Loucy (cell line): ENCODE measurements at regions not wholly inside any gene's neighbourhood (a gene's known extent, or its start where the extent isn't known, plus 50 kb on each side); places are given as distances from the start of the nearest gene placed in this dataset.

Source experiments
- H2AFZ ChIP-seq: fragments of 200-600 bp; sonication (generic); 2 replicates; pipeline ENCODE4 v1.6.0; 2016; ENCODE audit warnings: antibody characterized with exemption, mild to moderate bottlenecking, low read length, moderate library complexity
- H3F3A ChIP-seq: fragments of 200-600 bp; 2 replicates; pipeline ENCODE4 v1.6.0; 2016; ENCODE audit warnings: antibody characterized with exemption, low read depth, mild to moderate bottlenecking
- H3K27me3 ChIP-seq: fragments of 200-600 bp; sonication (generic); 2 replicates; pipeline ENCODE4 v1.6.1; 2014; ENCODE audit warnings: low read length, mild to moderate bottlenecking; ENCODE audit not compliant: insufficient read depth, poor library complexity, severe bottlenecking
- H3K36me3 ChIP-seq: fragments of 200-600 bp; sonication (generic); 2 replicates; pipeline ENCODE4 v1.6.1; 2016; ENCODE audit warnings: low read length; ENCODE audit not compliant: insufficient read depth
- H3K4me1 ChIP-seq: fragments of 200-600 bp; sonication (generic); 2 replicates; pipeline ENCODE4 v1.5.1; 2014; ENCODE audit warnings: low read length, mild to moderate bottlenecking; ENCODE audit not compliant: insufficient read depth, poor library complexity, severe bottlenecking
- H3K4me2 ChIP-seq: fragments of 200-600 bp; sonication (generic); 2 replicates; pipeline ENCODE4 v1.6.0; 2014; ENCODE audit warnings: antibody characterized with exemption, low read length, low read depth, mild to moderate bottlenecking; ENCODE audit not compliant: poor library complexity, severe bottlenecking
- H3K4me3 ChIP-seq: fragments of 200-600 bp; sonication (generic); 2 replicates; pipeline ENCODE4 v1.5.1; 2014; ENCODE audit warnings: low read length, mild to moderate bottlenecking, mixed read lengths; ENCODE audit not compliant: poor library complexity, severe bottlenecking
- H3K79me2 ChIP-seq: fragments of 200-600 bp; sonication (generic); 2 replicates; pipeline ENCODE4 v1.6.1; 2014; ENCODE audit warnings: low read length; ENCODE audit not compliant: insufficient read depth
- H3K9ac ChIP-seq: fragments of 200-600 bp; sonication (generic); 2 replicates; pipeline ENCODE4 v1.6.0; 2014; ENCODE audit warnings: mild to moderate bottlenecking, low read depth, low read length, moderate library complexity; ENCODE audit not compliant: poor library complexity, severe bottlenecking
- H3K9me2 ChIP-seq: fragments of 200-600 bp; sonication (generic); replicated peaks from 2 replicates; pipeline ENCODE4 v1.6.1; 2016; ENCODE audit warnings: low read depth, low read length, mixed read lengths
- H3K9me3 ChIP-seq: fragments of 200-600 bp; sonication (generic); 2 replicates; pipeline ENCODE4 v1.6.1; 2014; ENCODE audit warnings: mild to moderate bottlenecking, antibody characterized with exemption, low read length, low read depth; ENCODE audit not compliant: insufficient read depth
- H4K20me1 ChIP-seq: fragments of 200-600 bp; sonication (generic); 2 replicates; pipeline ENCODE4 v1.6.0; 2014; ENCODE audit warnings: antibody characterized with exemption, low read length, mild to moderate bottlenecking; ENCODE audit not compliant: insufficient read depth, poor library complexity, severe bottlenecking
- CTCF ChIP-seq: fragments of 200-600 bp; sonication (generic); conservative IDR thresholded peaks from 2 replicates; pipeline ENCODE4 v1.5.1; 2014; ENCODE audit warnings: mild to moderate bottlenecking, antibody characterized with exemption, low read length
- EZH2phosphoT487 ChIP-seq: fragments of 200-600 bp; IDR thresholded peaks from 2 replicates; pipeline ENCODE4 v1.6.1; 2018; ENCODE audit warnings: antibody characterized with exemption, mild to moderate bottlenecking, moderate library complexity, borderline replicate concordance

GRCh38 chr6:98998103-98998502 is 50.4 kb upstream of the FBXL4 start:
- TF ChIP-seq CTCF (no peak), EZH2phosphoT487 (no peak)
- H3K4me2 ChIP-seq, result no peak overlapping the region

More at GRCh38 chr6:98998103-98998502, 50.4 kb upstream of the FBXL4 start:
- no peak overlapping the region for H3K4me3 ChIP-seq
- no peak overlapping the region for H2AFZ ChIP-seq
- H3K9me2 ChIP-seq, result no peaks in the 10 kb centered on the region
- H3K36me3 ChIP-seq, result no peaks in the 10 kb centered on the region
- no peaks in the 10 kb centered on the region for H4K20me1 ChIP-seq
- H3K79me2 ChIP-seq, result no peaks in the 10 kb centered on the region
- no peaks in the 10 kb centered on the region for H3K4me1 ChIP-seq
- H3K27me3 ChIP-seq, result no peaks in the 10 kb centered on the region
- no peaks in the 10 kb centered on the region for H3F3A ChIP-seq
- H3K9me3 ChIP-seq, result no peaks in the 10 kb centered on the region
- no peak overlapping the region for H3K9ac ChIP-seq
